Keratinocyte (primary cell): ENCODE measurements at regions not wholly inside any gene's neighbourhood (a gene's known extent, or its start where the extent isn't known, plus 50 kb on each side); places are given as distances from the start of the nearest gene placed in this dataset.

Experiments used
- DNase-seq: peaks from one replicate; pipeline ENCODE4 v3.0.0-alpha.2; 2011; ENCODE audit warnings: low read depth, missing footprints, low spot score
- FAIRE-seq: peaks from 2 replicates; lab custom pipeline; 2011; peaks lifted over from hg19 to GRCh38; lab: Jason Lieb, UNC
- H2AFZ ChIP-seq: 2 replicates; pipeline ENCODE4 v1.6.0; 2012; ENCODE audit warnings: low read length, control low read depth, inconsistent platforms; ENCODE audit not compliant: control insufficient read depth
- H3K27ac ChIP-seq: 2 replicates; pipeline ENCODE4 v1.5.1; 2011; ENCODE audit warnings: low read length; ENCODE audit not compliant: control insufficient read depth, insufficient read depth
- H3K27me3 ChIP-seq: 3 replicates; pipeline ENCODE4 v1.6.0; 2011; ENCODE audit warnings: low read length; ENCODE audit not compliant: control insufficient read depth, insufficient read depth; ENCODE audit errors: extremely low read depth
- H3K36me3 ChIP-seq, 2 experiments: 2 replicates in 1 of 2; 3 replicates in 1 of 2; pipeline ENCODE4 v1.5.1; 2011; ENCODE audit warnings: low read length in 2 of 2, mild to moderate bottlenecking in 1 of 2; ENCODE audit not compliant: control insufficient read depth in 2 of 2, insufficient read depth in 2 of 2; ENCODE audit errors: extremely low read depth in 1 of 2
- H3K4me1 ChIP-seq: 3 replicates; pipeline ENCODE4 v1.5.1; 2011; ENCODE audit warnings: low read length; ENCODE audit not compliant: control insufficient read depth, insufficient read depth; ENCODE audit errors: extremely low read depth
- H3K4me2 ChIP-seq: 3 replicates; pipeline ENCODE4 v1.6.0; 2011; ENCODE audit warnings: low read depth, low read length; ENCODE audit not compliant: control insufficient read depth, insufficient read depth; ENCODE audit errors: extremely low read depth
- H3K4me3 ChIP-seq, 3 experiments: fragments of 200-600 bp in 1 of 3; sonication (generic) in 1 of 3; 2 replicates in 2 of 3; 3 replicates in 1 of 3; pipeline ENCODE4 v1.5.1; 2011 to 2016; ENCODE audit warnings: low read length in 3 of 3, mild to moderate bottlenecking in 3 of 3, control low read depth in 2 of 3, inconsistent platforms in 1 of 3, low read depth in 1 of 3, mixed read lengths in 1 of 3, mixed run types in 1 of 3, moderate library complexity in 1 of 3; ENCODE audit not compliant: control insufficient read depth in 2 of 3, insufficient read depth in 2 of 3; ENCODE audit errors: extremely low read depth in 1 of 3
- H3K79me2 ChIP-seq: 2 replicates; pipeline ENCODE4 v1.6.0; 2012; ENCODE audit warnings: low read length; ENCODE audit not compliant: control insufficient read depth, insufficient read depth
- H3K9ac ChIP-seq: 3 replicates; pipeline ENCODE4 v1.6.0; 2011; ENCODE audit warnings: low read length; ENCODE audit not compliant: control insufficient read depth, insufficient read depth; ENCODE audit errors: extremely low read depth
- H3K9me1 ChIP-seq: 3 replicates; pipeline ENCODE4 v1.6.0; 2011; ENCODE audit warnings: low read length; ENCODE audit not compliant: control insufficient read depth, insufficient read depth; ENCODE audit errors: extremely low read depth
- H3K9me3 ChIP-seq: 2 replicates; pipeline ENCODE4 v1.5.1; 2012; ENCODE audit warnings: low read depth, low read length; ENCODE audit not compliant: control insufficient read depth
- H4K20me1 ChIP-seq: 3 replicates; pipeline ENCODE4 v1.6.0; 2011; ENCODE audit warnings: low read length; ENCODE audit not compliant: control insufficient read depth, insufficient read depth; ENCODE audit errors: extremely low read depth
- CTCF ChIP-seq, 3 experiments: IDR thresholded peaks in 1 of 3; conservative IDR thresholded peaks in 1 of 3; optimal IDR thresholded peaks in 1 of 3; 2 replicates in 2 of 3; 3 replicates in 1 of 3; pipeline versions ENCODE3 to v1.5.1; 2011; ENCODE audit warnings: low read length in 3 of 3, mild to moderate bottlenecking in 3 of 3, moderate library complexity in 2 of 3, control low read depth in 1 of 3, inconsistent platforms in 1 of 3; ENCODE audit not compliant: insufficient read depth in 2 of 3; ENCODE audit errors: extremely low read depth in 1 of 3
- EZH2 ChIP-seq: IDR thresholded peaks from one replicate; pipeline ENCODE4 v1.6.1; 2012; ENCODE audit warnings: inconsistent platforms, mild to moderate bottlenecking, low read length, moderate library complexity
- dilution Hi-C: fragments of 300-500 bp; cut with MboI; formaldehyde crosslinking; loops from one replicate; pipeline ENCODE4 v1.7.0; 2020; ENCODE audit warnings: low sequenced_read_pairs; ENCODE audit not compliant: extremely low pct_ligation_motif_present

- no peaks in the 10 kb centered on the region for H3K36me3 ChIP-seq
- H3K9ac ChIP-seq: no peak overlapping the region
- H3K4me1 ChIP-seq: no peaks in the 10 kb centered on the region
- H3K9me1 ChIP-seq: no peaks in the 10 kb centered on the region
- no peak overlapping the region for H3K4me2 ChIP-seq
- H3K27ac ChIP-seq: no peak overlapping the region
- TF ChIP-seq CTCF (optimal IDR thresholded peaks at IDR 0.05 in 1 of 3, IDR thresholded peaks at IDR 0.05 in 1 of 3, conservative IDR thresholded peaks at IDR 0.05 in 1 of 3; ENCODE audit: extremely low read depth in 1 of 3, insufficient read depth in 2 of 3, low read length in 3 of 3): no peak
- no peak for TF ChIP-seq EZH2
- H3K79me2 ChIP-seq: no peaks in the 10 kb centered on the region
- no peaks in the 10 kb centered on the region for H3K9me3 ChIP-seq
- dilution Hi-C loops: no loop called here
- DNase-seq (no peak), FAIRE-seq (no peak)
- H4K20me1 ChIP-seq: no peaks in the 10 kb centered on the region
- no peak overlapping the region for H2AFZ ChIP-seq
- no peaks in the 10 kb centered on the region for H3K27me3 ChIP-seq
- no peak overlapping the region for H3K4me3 ChIP-seq
These were observed 228.1 kb upstream of the CNTN1 start for GRCh38 chr12:40464121-40464520.

- no peak for FAIRE-seq
- H3K4me1 ChIP-seq: peaks cover 3% of the 10 kb centered on the region
- H3K9me1 ChIP-seq: no peaks in the 10 kb centered on the region
- no peaks in the 10 kb centered on the region for H3K79me2 ChIP-seq
- no peaks in the 10 kb centered on the region for H3K9me3 ChIP-seq
- H4K20me1 ChIP-seq: no peaks in the 10 kb centered on the region
- no peak for DNase-seq
- no peak overlapping the region for H3K4me2 ChIP-seq
- H3K4me3 ChIP-seq: no peak overlapping the region
- no peak overlapping the region for H2AFZ ChIP-seq
- H3K27me3 ChIP-seq: no peaks in the 10 kb centered on the region
- no peaks in the 10 kb centered on the region for H3K36me3 ChIP-seq
- dilution Hi-C loops: no loop called here
- no peak overlapping the region for H3K9ac ChIP-seq
- no peak overlapping the region for H3K27ac ChIP-seq
- no peak for TF ChIP-seq CTCF (optimal IDR thresholded peaks at IDR 0.05 in 1 of 3, IDR thresholded peaks at IDR 0.05 in 1 of 3, conservative IDR thresholded peaks at IDR 0.05 in 1 of 3; ENCODE audit: extremely low read depth in 1 of 3, insufficient read depth in 2 of 3, low read length in 3 of 3)
- TF ChIP-seq EZH2: no peak
These were observed 222.5 kb upstream of the CNTN1 start for GRCh38 chr12:40469736-40470135.
